NCI-H526 (cell line): ENCODE measurements at regions not wholly inside any gene's neighbourhood (a gene's known extent, or its start where the extent isn't known, plus 50 kb on each side); places are given as distances from the start of the nearest gene placed in this dataset.

Experiments
- DNase-seq, 2 experiments: peaks; one replicate each; lab custom pipeline; 2025; lab: John Stamatoyannopoulos, UW

GRCh38 chr18:57243624-57244179, 96.8 kb downstream of the BOD1L2 start:
- no peak for DNase-seq

- DNase-seq: no peak
Observed at GRCh38 chr18:57249179-57249578, 102.3 kb downstream of the BOD1L2 start.

DNA sequence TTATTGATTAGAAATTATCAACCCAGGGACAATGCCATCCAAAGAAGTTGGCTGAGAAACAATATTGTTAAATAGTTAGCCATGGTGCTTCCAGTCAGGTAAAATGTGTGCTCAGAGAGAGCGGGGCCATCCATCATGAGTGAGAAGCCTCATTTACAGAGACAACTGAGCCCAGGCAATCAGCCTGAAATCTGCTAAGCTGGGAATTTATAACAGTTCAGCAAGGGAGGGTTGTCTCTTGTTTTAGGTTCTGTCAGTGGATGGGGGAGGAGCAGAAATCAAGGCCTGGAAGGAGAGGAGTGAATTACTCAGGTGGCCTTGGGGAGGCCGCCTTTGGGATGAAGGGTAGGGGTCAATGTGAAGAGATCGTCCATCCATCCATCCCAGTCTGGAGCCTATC, 102.5 kb upstream of the ST8SIA3 start:
- no peak for DNase-seq

GRCh38 chr18:57251747-57252146, 100.6 kb upstream of the ST8SIA3 start:
- no peak for DNase-seq

GRCh38 chr18:57253903-57254302, 98.5 kb upstream of the ST8SIA3 start:
- DNase-seq: no peak

DNA sequence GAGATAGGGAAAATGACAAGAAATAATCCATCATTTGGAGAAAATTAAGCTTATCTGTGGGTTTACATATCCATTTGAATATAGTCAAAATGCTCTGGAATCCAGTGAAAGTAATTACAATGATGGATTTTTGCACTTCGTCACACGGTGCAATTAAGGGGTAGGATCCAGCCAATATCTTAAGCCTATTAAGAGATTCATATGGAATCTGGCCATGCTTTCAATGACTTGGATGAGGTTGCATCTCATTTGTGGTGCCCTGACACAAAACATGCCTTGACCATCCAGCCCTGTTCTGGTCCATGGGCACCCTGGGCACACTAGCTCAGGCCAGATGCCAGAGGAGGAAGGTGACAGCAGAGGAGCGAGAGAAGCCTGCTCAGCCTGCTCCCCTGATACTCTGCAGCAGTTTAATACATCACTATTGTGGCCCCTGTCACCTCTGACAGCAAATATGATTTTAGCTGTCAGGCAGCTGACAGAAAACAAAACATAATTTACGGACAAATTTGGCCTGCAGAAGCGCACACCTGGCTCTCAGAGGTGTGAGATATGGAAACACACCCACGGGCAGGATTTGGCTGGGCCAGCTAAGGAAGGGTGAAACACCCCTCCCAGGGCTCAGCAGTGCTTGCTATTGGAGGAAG, 94.1 kb upstream of the ST8SIA3 start:
- DNase-seq: no peak

GRCh38 chr18:57267368-57267925, 84.9 kb upstream of the ST8SIA3 start:
- DNase-seq: no peak

- peak in 1 of 2 experiments; percentile 2 for DNase-seq
Observed at GRCh38 chr18:57269756-57270155, 82.6 kb upstream of the ST8SIA3 start.

DNA sequence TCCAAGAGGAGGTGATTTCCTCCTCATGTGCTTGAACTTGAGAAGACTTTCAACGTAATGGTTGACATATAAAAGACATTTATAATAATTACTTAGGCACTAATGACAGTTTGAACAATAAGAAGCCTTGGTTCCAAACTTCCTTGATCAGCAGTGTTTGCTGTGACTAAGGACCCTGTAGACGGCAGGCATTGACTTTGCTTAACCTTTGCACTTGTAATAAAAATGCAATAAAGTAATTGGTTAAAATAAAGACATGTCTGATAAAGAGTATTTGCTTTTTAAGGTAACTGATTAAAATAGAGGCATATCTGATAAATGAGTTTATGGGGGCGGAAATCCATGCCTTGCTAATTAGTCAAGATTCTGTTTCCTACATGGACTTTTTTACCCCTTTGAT, 82.2 kb upstream of the ST8SIA3 start:
- DNase-seq: no peak

- DNase-seq: no peak
Observed at GRCh38 chr18:57273194-57273593, 79.2 kb upstream of the ST8SIA3 start.

DNA sequence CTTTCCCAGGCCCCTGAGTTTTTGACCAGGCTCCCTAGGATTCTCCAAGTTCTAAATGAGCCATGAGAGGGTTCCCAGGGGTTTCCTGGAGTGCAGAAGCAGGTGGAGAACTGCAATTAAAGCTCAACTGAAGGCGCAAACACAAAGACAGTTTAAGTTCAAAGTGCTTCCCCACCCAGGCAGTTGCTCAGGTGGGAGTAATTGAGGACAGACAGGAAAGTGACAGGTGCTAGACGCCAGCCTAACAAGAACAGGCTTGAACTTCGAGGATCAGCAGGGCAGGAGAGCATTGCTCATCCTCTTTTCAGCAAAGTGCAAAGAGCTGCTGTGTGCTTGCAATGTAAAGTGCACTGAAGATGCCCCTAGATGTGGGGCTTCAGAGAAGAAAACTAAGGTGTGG, 77.2 kb upstream of the ST8SIA3 start:
- DNase-seq: peak in 1 of 2 experiments; percentile 14

DNA sequence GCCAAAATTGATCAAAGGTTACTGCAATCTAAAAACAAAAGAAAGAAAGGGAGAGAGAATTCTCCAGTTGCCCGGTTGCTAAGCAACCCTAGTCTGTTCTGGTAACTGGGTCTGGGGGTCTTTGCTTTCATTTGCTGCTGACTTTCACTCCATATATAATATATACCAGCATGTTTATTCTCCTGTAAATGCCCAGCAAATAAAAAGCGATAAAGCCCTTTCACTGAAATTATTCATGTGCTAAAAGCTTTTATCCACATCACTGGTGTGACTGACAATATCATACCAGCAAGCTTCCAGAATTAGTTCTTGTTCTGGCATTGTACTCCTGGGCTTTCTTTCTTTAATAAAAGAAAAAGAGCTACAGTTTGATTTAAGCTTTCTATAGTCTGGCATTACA, 75.5 kb upstream of the ST8SIA3 start:
- DNase-seq: no peak

GRCh38 chr18:57278933-57279332, 73.4 kb upstream of the ST8SIA3 start:
- no peak for DNase-seq

DNA sequence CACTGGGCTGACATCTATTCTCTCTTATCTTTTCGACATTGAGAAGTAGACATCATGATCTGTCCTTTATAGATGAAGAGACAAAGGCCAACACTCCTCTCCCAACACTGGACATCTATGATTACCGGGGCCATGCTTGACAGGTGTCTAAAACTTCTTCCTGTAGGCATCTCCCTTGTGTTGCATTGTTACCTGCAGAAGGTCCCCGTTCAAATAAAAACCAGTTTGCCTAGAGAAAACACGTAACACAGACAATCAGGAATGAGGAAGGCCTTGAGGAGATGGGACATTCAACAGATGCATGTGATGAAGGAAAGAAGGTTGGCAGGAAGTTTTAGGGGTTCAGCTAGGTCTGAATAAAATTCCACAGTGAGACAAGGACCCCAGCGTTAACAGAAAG, 70.8 kb upstream of the ST8SIA3 start:
- DNase-seq: no peak

GRCh38 chr18:57286949-57287348, 65.4 kb upstream of the ST8SIA3 start:
- no peak for DNase-seq

DNA sequence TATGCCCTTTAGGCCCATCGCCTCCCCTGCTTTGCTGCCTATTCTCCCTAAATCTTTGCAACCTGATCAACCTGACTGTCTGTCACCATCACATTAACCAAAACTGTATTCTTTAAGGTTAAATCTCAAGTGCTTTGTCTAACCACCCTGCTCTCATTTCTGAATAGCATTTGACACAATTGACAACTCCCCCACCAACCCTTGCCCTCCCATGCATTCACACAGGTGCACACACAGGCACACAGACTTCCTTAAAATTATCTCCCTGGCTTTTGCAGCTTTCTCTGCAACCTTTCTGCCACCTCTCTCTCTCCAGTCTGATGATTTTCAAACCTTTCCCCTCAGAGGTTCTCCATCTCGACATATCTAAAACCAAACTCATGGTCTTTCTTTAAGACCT, 64.6 kb upstream of the ST8SIA3 start:
- no peak for DNase-seq

DNA sequence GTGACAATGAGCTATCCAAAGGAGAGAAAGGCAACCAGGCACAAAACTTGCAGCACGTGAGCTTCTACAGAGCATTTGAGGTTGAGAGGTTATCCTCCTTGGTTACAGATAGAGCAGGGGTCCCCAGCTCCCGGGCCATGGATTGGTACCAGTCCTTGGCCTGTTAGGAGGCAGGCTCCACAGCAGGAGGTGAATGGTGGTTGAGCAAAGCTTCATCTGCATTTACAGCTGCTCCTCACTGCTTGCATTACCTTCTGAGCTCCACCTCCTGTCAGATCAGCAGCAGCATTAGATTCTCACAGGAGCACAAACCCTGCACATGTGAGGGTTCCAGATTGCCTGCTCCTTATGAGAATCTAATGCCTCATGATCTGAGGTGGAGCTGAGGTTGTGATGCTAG, 57.8 kb upstream of the ST8SIA3 start:
- DNase-seq: no peak

DNA sequence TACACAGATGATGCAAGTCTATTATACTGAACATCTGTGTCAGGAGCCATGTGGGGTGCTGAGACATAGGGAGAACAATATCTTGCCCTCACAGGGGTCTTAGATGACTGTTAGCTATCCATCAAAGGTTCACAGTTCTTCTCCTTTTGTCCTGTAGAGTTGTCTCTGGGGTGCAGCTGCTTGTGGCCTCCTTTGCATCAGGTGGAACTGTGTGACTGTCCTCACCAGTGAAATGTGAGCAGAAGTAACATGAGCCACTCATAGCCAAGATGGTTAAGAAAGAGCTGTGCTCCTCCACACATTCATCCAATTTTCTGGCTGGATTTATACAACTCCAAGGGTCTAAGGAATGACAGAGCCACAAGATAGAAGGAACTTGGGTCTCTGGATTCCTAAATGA, 56.0 kb upstream of the ST8SIA3 start:
- DNase-seq: no peak

DNA sequence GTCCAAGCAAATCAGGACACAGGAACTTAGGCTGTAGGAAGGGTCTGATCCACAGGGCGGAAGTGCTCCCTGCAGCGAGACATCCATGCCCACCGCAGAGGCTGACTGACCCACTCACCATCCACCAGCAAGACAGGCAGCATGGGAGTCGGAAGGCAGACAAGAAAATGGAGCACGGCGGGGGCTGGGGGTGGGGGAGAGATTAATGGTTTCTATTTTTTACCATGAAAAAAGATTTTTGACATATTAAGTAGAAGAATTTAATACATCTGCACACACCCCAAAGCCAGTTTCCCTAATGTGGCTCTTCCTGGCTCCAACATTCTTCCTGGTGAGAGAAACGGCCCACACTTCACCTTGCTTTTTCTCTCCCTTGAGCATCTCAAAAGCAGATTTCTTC, 55.1 kb upstream of the ST8SIA3 start:
- no peak for DNase-seq

DNA sequence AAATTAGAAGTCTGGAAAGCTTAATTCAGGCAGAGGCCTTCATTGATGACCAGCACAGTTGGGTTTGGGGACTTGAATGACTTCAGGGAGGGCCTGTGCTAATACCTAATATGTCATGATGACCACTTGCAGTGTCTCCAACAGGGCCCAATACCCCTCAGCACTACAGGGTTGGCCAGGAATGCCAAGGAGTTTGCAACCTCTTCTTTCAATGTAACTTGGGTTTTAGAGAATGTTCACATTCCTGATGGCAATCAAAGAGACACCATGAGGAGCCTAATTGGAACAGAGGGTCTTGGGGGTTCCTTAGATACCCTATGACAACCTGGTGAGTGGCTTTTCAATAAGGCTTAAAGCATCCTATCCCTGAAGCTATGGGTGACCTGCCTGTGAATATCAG, 52.4 kb upstream of the ST8SIA3 start:
- no peak for DNase-seq

- DNase-seq: no peak
Observed at GRCh38 chr18:57301573-57302559, 50.5 kb upstream of the ST8SIA3 start.
